Lung (tissue), 11 donors: ENCODE measurements at regions not wholly inside any gene's neighbourhood (a gene's known extent, or its start where the extent isn't known, plus 50 kb on each side); places are given as distances from the start of the nearest gene placed in this dataset.

Experiments
- ATAC-seq: fragments of 200-7000 bp; cut with Tn5 transposase; one replicate; pipeline ENCODE4 v1.9.1; 2020; ENCODE audit warnings: moderate number of reproducible peaks; ENCODE audit not compliant: insufficient read depth, low FRiP score
- DNase-seq, 3 donors: peaks; one replicate each; pipeline ENCODE4 v3.0.0-alpha.2; 2013 to 2017
- H3K27ac ChIP-seq, 2 donors: one replicate each; pipeline ENCODE4 v1.5.1; 2013; ENCODE audit warnings: mild to moderate bottlenecking in 2 of 2, moderate library complexity in 2 of 2, control low read depth in 1 of 2, inconsistent platforms in 1 of 2, low read depth in 1 of 2, low read length in 1 of 2
- H3K27me3 ChIP-seq, 3 donors: one replicate each; pipeline ENCODE4 v1.5.1; 2013; ENCODE audit warnings: low read length in 2 of 3; ENCODE audit not compliant: control insufficient read depth in 3 of 3, insufficient read depth in 3 of 3
- H3K36me3 ChIP-seq, 4 donors: one replicate each; pipeline ENCODE4 v1.5.1; 2013; ENCODE audit warnings: low read length in 4 of 4, mild to moderate bottlenecking in 1 of 4, moderate library complexity in 1 of 4; ENCODE audit not compliant: control insufficient read depth in 4 of 4, insufficient read depth in 4 of 4
- H3K4me1 ChIP-seq, 5 donors: one replicate each; pipeline ENCODE4 v1.5.1; 2013; ENCODE audit warnings: low read length in 5 of 5, mild to moderate bottlenecking in 2 of 5, moderate library complexity in 1 of 5; ENCODE audit not compliant: control insufficient read depth in 5 of 5, insufficient read depth in 5 of 5
- H3K4me3 ChIP-seq: one replicate; pipeline ENCODE4 v1.5.1; 2013; ENCODE audit warnings: mild to moderate bottlenecking, control low read depth, moderate library complexity
- H3K9ac ChIP-seq, 2 donors: one replicate each; pipeline ENCODE4 v1.5.1; 2013; ENCODE audit warnings: low read length in 2 of 2, control low read depth in 1 of 2; ENCODE audit not compliant: insufficient read depth in 1 of 2
- H3K9me3 ChIP-seq, 4 donors: one replicate each; pipeline ENCODE4 v1.5.1; 2013; ENCODE audit warnings: low read length in 3 of 4, mild to moderate bottlenecking in 1 of 4, moderate library complexity in 1 of 4; ENCODE audit not compliant: control insufficient read depth in 4 of 4, insufficient read depth in 3 of 4
- WGBS, 2 donors: extraction: QIAGEN DNeasy Blood & Tissue Kit; methylation state at CpG; one replicate each; pipeline ENCODE4 v1.1.7; 2013; 5-methylcytosine and 5-hydroxymethylcytosine counted together
- TF ChIP-seq, protein P1 (sequence below): IDR thresholded peaks from 2 replicates; pipeline ENCODE4 v1.5.1; 2012; ENCODE audit warnings: mild to moderate bottlenecking; ENCODE audit errors: control extremely low read depth, extremely low read depth
- donor health status: control.
- donor health status: control.
- donor health status: Bipolar disorder and iron deficiency.
- donor health status: healthy.
- donor health status: DM: yes; HTN: yes; CAD: no.

DNA sequence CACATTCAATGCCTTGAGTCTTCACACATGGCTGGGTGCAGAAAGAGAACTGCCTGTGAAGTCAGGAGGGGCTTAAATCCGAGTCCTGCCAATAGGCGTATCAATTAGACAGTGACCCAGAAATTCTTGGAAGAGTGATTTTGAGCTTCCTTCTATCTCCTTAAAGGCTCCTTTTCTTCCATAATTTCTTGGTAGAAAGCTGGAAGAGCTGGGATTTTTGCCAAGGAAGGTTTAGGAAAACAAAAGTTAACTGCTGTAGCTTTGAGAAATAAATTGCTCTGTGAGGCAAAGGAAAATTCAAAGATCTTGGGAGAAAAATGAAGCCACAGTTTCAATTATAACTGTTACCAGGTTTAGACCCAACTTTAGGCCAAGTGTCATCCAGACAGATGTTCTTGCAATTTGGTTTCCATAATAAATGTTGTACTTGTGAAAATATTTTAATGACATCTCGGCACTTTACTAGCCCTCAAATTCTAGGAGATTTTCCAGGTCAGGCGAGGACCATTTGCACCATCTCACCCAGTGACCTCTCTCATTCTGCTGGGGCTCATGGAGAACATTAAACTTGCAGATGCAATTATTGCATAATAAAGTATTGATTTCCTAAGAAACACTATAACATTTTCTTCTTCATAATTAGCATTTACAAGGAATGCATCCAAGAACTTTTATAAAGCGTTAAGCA is 329.7 kb upstream of the MEIS1 start:
- H3K4me3 ChIP-seq = no peak overlapping the region
- no peak overlapping the region for H3K27ac ChIP-seq
- TF ChIP-seq, protein P1, sequence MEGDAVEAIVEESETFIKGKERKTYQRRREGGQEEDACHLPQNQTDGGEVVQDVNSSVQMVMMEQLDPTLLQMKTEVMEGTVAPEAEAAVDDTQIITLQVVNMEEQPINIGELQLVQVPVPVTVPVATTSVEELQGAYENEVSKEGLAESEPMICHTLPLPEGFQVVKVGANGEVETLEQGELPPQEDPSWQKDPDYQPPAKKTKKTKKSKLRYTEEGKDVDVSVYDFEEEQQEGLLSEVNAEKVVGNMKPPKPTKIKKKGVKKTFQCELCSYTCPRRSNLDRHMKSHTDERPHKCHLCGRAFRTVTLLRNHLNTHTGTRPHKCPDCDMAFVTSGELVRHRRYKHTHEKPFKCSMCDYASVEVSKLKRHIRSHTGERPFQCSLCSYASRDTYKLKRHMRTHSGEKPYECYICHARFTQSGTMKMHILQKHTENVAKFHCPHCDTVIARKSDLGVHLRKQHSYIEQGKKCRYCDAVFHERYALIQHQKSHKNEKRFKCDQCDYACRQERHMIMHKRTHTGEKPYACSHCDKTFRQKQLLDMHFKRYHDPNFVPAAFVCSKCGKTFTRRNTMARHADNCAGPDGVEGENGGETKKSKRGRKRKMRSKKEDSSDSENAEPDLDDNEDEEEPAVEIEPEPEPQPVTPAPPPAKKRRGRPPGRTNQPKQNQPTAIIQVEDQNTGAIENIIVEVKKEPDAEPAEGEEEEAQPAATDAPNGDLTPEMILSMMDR = no peak
- H3K9me3 ChIP-seq = no peaks in the 10 kb centered on the region
- no peak overlapping the region for H3K9ac ChIP-seq
- no peaks in the 10 kb centered on the region for H3K36me3 ChIP-seq
- ATAC-seq = no peak
- peaks cover 0 to 4% (median 0%) of the 10 kb centered on the region in 5 donors for H3K4me1 ChIP-seq
- no peaks in the 10 kb centered on the region for H3K27me3 ChIP-seq
- DNase-seq = peak in 1 of 3 donors; percentile 52
- 86 to 87% methylated on average over 5 of the region's 5 CpGs for WGBS, 2 donors

DNA sequence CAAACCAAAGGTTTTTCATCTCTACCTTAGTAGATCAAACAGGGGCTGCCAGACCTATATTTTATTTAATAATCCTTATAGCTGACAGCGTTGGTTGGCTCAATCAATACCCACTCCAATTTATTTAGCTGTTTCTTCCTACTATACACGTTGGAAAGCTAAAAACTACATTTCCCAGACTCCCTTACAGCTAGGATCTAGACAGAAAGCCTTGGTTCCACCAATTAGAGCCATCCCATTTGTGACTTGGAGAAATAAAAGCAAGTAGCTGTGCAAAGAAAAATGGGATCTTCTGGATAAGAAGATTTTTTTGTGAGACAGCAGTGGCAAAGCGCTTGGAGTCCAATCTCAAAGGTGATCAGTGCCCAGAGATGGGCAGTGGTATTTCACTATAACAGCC is 331.3 kb upstream of the MEIS1 start:
- no peak for DNase-seq
- Histone ChIP-seq H3K27ac (no peak overlapping the region), H3K36me3 (no peaks in the 10 kb centered on the region), H3K9ac (no peak overlapping the region), H3K9me3 (no peaks in the 10 kb centered on the region), H3K4me3 (no peak overlapping the region), H3K27me3 (no peaks in the 10 kb centered on the region), H3K4me1 (no peaks in the 10 kb centered on the region)
- 75 to 76% methylated on average over 3 of the region's 3 CpGs for WGBS, 2 donors
- no peak for ATAC-seq
- TF ChIP-seq, protein P1 = no peak

- H3K27me3 ChIP-seq = peaks cover 0 to 2% (median 0%) of the 10 kb centered on the region in 3 donors
- no peaks in the 10 kb centered on the region for H3K9me3 ChIP-seq
- TF ChIP-seq, protein P1 = no peak
- H3K36me3 ChIP-seq = no peaks in the 10 kb centered on the region
- no peak overlapping the region for H3K9ac ChIP-seq
- no peak overlapping the region for H3K4me3 ChIP-seq
- H3K4me1 ChIP-seq = peaks cover 0 to 1% (median 0%) of the 10 kb centered on the region in 5 donors
- DNase-seq (no peak), ATAC-seq (no peak)
- H3K27ac ChIP-seq = no peak overlapping the region
- 71 to 82% methylated on average over 1 of the region's 1 CpG for WGBS, 2 donors
Measured at GRCh38 chr2:66101206-66101605, 333.7 kb upstream of the MEIS1 start.
